Esophagus muscularis mucosa (tissue), 4 donors: ENCODE measurements at regions not wholly inside any gene's neighbourhood (a gene's known extent, or its start where the extent isn't known, plus 50 kb on each side); places are given as distances from the start of the nearest gene placed in this dataset.

Experiments
- DNase-seq: peaks from one replicate; pipeline ENCODE4 v3.0.0-alpha.2; 2017; ENCODE audit errors: extremely low spot score
- H3K27ac ChIP-seq, 4 donors: fragments of 200-600 bp; sonication (generic); replicated peaks in 1 of 4; 1 replicate in 3 of 4; 2 replicates in 1 of 4; pipeline ENCODE4 v1.5.1; 2016 to 2019; ENCODE audit warnings: mild to moderate bottlenecking in 1 of 4
- H3K27me3 ChIP-seq, 4 donors: fragments of 200-600 bp; sonication (generic); one replicate each; pipeline versions ENCODE4 v1.5.1 to v1.6.0; 2016 to 2019
- H3K36me3 ChIP-seq, 4 donors: fragments of 200-600 bp; sonication (generic); one replicate each; pipeline ENCODE4 v1.5.1; 2016 to 2019
- H3K4me1 ChIP-seq, 4 donors: fragments of 200-600 bp; sonication (generic); one replicate each; pipeline ENCODE4 v1.5.1; 2016 to 2019
- H3K4me3 ChIP-seq, 4 donors: fragments of 200-600 bp; sonication (generic); 1 replicate in 2 of 4; 2 replicates in 2 of 4; pipeline ENCODE4 v1.5.1; 2016 to 2019; ENCODE audit warnings: mild to moderate bottlenecking in 4 of 4, moderate library complexity in 1 of 4
- H3K9me3 ChIP-seq, 4 donors: fragments of 200-600 bp; sonication (generic); 1 replicate in 3 of 4; 2 replicates in 1 of 4; pipeline ENCODE4 v1.5.1; 2016 to 2019
- CTCF ChIP-seq, 3 experiments: fragments of 200-600 bp in 2 of 3; fragments of 450-650 bp in 1 of 3; sonication (generic) in 2 of 3; IDR thresholded peaks; one replicate each; pipeline ENCODE4 v1.5.1; 2017 to 2019; ENCODE audit warnings: antibody characterized with exemption in 3 of 3, mild to moderate bottlenecking in 2 of 3, moderate library complexity in 1 of 3
- EP300 ChIP-seq: sonication (generic); formaldehyde crosslinking; IDR thresholded peaks from one replicate; pipeline ENCODE4 v1.6.1; 2017; ENCODE audit warnings: antibody characterized with exemption
- POLR2A ChIP-seq: fragments of 450-650 bp; IDR thresholded peaks from one replicate; pipeline ENCODE4 v1.6.1; 2017; ENCODE audit warnings: antibody characterized with exemption, moderate library complexity, mild to moderate bottlenecking, low read depth
- POLR2AphosphoS5 ChIP-seq, 2 donors: sonication (generic); formaldehyde crosslinking; IDR thresholded peaks; one replicate each; pipeline ENCODE4 v1.6.1; 2017; ENCODE audit warnings: antibody characterized with exemption in 2 of 2
- WGBS: methylation state at CpG from one replicate; pipeline ENCODE4 v1.1.5; 2018; 5-methylcytosine and 5-hydroxymethylcytosine counted together
- intact Hi-C: fragments of 100-400 bp; cut with DNase I; formaldehyde crosslinking; loops from one replicate; pipeline ENCODE4 v1.15.1; 2023

- no peaks in the 10 kb centered on the region for H3K9me3 ChIP-seq
- H3K4me3 ChIP-seq, result no peak overlapping the region
- TF ChIP-seq CTCF (IDR thresholded peaks at IDR 0.05), result no peak
- TF ChIP-seq EP300, result no peak
- no peak for TF ChIP-seq POLR2A
- TF ChIP-seq POLR2AphosphoS5 (IDR thresholded peaks at IDR 0.05), result no peak
- no peaks in the 10 kb centered on the region for H3K4me1 ChIP-seq
- no peak overlapping the region for H3K27ac ChIP-seq
- no peaks in the 10 kb centered on the region for H3K36me3 ChIP-seq
- intact Hi-C loops, result no loop called here
- 74% methylated on average over 11 of the region's 13 CpGs for WGBS
- DNase-seq, result no peak
- peaks cover 0 to 22% (median 0%) of the 10 kb centered on the region in 4 donors for H3K27me3 ChIP-seq
Measured at GRCh38 chr20:59376109-59376841, 75.9 kb downstream of the EDN3 start.

- intact Hi-C loops, result no loop called here
Measured at GRCh38 chr20:59376998-59377397, 76.6 kb downstream of the EDN3 start.

GRCh38 chr20:59377842-59378241 lies 77.4 kb downstream of the EDN3 start:
- DNase-seq, result no peak
- no peak overlapping the region for H3K4me3 ChIP-seq
- H3K27me3 ChIP-seq, result peaks cover 0 to 38% (median 0%) of the 10 kb centered on the region in 4 donors
- intact Hi-C loops, result no loop called here
- no peak for TF ChIP-seq POLR2A
- no peak for TF ChIP-seq POLR2AphosphoS5 (IDR thresholded peaks at IDR 0.05)
- TF ChIP-seq CTCF (IDR thresholded peaks at IDR 0.05), result no peak
- no peak for TF ChIP-seq EP300
- WGBS, result 77% methylated on average over 3 of the region's 3 CpGs
- H3K9me3 ChIP-seq, result no peaks in the 10 kb centered on the region
- no peaks in the 10 kb centered on the region for H3K36me3 ChIP-seq
- H3K4me1 ChIP-seq, result no peaks in the 10 kb centered on the region
- H3K27ac ChIP-seq, result no peak overlapping the region

More at GRCh38 chr20:59376998-59377397, 76.6 kb downstream of the EDN3 start:
- no peak for DNase-seq
- 62% methylated on average over 8 of the region's 8 CpGs for WGBS
- Histone ChIP-seq H3K27me3 (peaks cover 0 to 29% (median 0%) of the 10 kb centered on the region in 4 donors), H3K4me1 (no peaks in the 10 kb centered on the region), H3K4me3 (no peak overlapping the region), H3K9me3 (no peaks in the 10 kb centered on the region), H3K27ac (no peak overlapping the region), H3K36me3 (no peaks in the 10 kb centered on the region)
- TF ChIP-seq EP300 (no peak), POLR2AphosphoS5 (IDR thresholded peaks at IDR 0.05) (no peak), CTCF (IDR thresholded peaks at IDR 0.05) (no peak), POLR2A (no peak)

GRCh38 chr20:59378396-59378795 lies 78.0 kb downstream of the EDN3 start:
- no peak for DNase-seq
- no peaks in the 10 kb centered on the region for H3K4me1 ChIP-seq
- H3K27ac ChIP-seq, result no peak overlapping the region
- 88% methylated on average over 1 of the region's 1 CpG for WGBS
- no peak for TF ChIP-seq POLR2A
- TF ChIP-seq CTCF (IDR thresholded peaks at IDR 0.05), result no peak
- TF ChIP-seq EP300, result no peak
- no peak for TF ChIP-seq POLR2AphosphoS5 (IDR thresholded peaks at IDR 0.05)
- no peaks in the 10 kb centered on the region for H3K9me3 ChIP-seq
- no peak overlapping the region for H3K4me3 ChIP-seq
- no peaks in the 10 kb centered on the region for H3K36me3 ChIP-seq
- intact Hi-C loops, result no loop called here
- peaks cover 0 to 43% (median 0%) of the 10 kb centered on the region in 4 donors for H3K27me3 ChIP-seq
